GM12865 (cell line): ENCODE measurements at regions not wholly inside any gene's neighbourhood (a gene's known extent, or its start where the extent isn't known, plus 50 kb on each side); places are given as distances from the start of the nearest gene placed in this dataset.

ENCODE experiments used
- DNase-seq: peaks from one replicate; pipeline ENCODE4 v3.0.0; 2010; ENCODE audit warnings: low read depth
- H3K4me3 ChIP-seq: 2 replicates; pipeline ENCODE4 v1.5.1; 2011; ENCODE audit warnings: mild to moderate bottlenecking, low read depth, low read length, control low read depth
- TF ChIP-seq, protein P1 (sequence below): IDR thresholded peaks from 2 replicates; pipeline ENCODE4 v1.5.1; 2011; ENCODE audit warnings: low read length, control low read depth, low read depth, inconsistent platforms; ENCODE audit not compliant: insufficient read depth; ENCODE audit errors: missing control alignments

DNA sequence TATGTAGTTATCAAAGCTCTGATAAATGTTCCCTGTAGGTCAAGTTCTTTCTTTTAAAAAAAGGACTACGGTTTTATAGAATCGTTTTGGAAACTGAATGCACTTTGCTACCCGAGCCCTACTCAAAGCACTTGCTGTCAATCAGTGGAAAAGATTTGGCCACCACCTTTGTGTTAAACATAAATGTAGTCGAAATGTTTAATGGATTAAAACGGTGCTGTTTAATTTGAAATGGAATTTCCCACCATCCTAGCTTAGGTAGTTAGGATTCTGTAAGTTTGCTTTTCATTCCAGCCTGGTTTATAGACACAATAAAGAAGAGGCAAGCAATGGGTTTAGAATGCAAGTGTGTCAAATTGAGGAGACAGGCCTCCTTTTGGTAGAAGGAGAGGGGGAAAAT is 69.4 kb upstream of the MMADHC start:
- TF ChIP-seq, protein P1, sequence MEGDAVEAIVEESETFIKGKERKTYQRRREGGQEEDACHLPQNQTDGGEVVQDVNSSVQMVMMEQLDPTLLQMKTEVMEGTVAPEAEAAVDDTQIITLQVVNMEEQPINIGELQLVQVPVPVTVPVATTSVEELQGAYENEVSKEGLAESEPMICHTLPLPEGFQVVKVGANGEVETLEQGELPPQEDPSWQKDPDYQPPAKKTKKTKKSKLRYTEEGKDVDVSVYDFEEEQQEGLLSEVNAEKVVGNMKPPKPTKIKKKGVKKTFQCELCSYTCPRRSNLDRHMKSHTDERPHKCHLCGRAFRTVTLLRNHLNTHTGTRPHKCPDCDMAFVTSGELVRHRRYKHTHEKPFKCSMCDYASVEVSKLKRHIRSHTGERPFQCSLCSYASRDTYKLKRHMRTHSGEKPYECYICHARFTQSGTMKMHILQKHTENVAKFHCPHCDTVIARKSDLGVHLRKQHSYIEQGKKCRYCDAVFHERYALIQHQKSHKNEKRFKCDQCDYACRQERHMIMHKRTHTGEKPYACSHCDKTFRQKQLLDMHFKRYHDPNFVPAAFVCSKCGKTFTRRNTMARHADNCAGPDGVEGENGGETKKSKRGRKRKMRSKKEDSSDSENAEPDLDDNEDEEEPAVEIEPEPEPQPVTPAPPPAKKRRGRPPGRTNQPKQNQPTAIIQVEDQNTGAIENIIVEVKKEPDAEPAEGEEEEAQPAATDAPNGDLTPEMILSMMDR: no peak
- DNase-seq: no peak
- no peak overlapping the region for H3K4me3 ChIP-seq

DNA sequence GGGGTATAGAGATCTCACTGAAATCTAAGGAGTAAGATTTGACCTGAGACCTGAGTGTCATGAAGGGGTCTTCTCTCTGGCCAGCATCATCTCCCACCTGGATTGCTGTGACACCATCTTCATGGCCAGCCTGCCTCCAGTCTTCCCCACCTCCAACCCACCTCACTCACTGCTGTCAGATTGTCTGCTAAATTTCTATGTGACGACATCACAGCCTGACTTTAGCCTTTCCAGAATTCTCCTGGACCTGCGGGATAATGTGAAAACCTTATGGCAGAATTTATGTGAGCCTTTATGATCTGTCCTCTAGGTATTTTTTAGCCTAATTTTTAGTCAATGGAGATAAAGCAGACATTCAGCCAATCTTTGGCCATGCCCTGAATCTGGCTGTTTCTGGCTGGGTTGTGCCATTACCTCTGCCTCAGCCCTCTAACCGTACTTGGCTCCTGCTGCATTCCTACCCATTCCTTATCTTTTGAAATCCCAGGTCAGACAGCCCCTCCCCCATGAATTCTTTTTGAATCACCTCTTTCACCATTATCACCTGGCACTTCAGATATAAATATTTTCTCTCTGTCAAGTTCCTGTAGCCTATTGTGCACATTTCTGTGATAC is 66.4 kb upstream of the MMADHC start:
- TF ChIP-seq, protein P1: no peak
- DNase-seq: no peak

DNA sequence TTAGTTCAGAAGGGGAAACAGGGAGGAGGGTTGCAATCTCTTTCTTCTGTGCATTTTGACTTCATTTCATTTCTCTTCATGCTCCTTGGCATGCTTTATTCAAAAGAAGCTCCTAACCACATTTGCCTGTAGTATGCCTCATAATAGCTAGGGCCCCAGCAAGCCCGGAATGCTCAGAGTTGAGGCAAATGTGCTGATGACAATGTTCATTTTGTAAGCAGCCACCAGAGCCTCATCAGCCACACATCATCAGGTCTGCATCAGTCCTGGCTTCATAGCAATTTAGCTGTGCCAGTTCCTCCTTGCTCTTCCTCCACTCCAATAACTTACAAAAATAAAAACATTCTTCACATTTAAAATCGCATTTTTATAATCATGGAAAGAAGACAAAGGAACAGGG is 65.4 kb upstream of the MMADHC start:
- no peak for DNase-seq
- H3K4me3 ChIP-seq: no peak overlapping the region
- TF ChIP-seq, protein P1: no peak

More for the DNA sequence above, 66.4 kb upstream of the MMADHC start:
- H3K4me3 ChIP-seq: no peak overlapping the region

DNA sequence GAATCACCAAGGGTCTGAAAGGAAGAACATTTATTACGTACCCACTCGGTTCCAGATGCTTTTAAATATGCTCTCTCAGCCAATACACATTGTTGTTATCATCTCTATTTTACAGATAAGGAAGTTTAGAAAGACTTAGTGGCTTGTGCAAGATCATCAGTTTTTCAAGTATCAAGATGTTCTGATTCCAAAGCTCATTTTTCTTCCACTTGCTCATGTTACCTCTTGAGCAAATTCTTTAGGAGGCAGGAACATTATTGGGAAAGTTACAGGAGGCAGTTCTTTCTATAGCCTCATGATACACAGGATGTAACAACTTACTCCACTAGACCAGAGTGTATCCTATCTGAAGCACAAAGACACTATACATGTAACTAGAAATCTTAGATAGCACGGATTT is 65.0 kb upstream of the MMADHC start:
- H3K4me3 ChIP-seq: no peak overlapping the region
- DNase-seq: no peak
- TF ChIP-seq, protein P1: no peak

DNA sequence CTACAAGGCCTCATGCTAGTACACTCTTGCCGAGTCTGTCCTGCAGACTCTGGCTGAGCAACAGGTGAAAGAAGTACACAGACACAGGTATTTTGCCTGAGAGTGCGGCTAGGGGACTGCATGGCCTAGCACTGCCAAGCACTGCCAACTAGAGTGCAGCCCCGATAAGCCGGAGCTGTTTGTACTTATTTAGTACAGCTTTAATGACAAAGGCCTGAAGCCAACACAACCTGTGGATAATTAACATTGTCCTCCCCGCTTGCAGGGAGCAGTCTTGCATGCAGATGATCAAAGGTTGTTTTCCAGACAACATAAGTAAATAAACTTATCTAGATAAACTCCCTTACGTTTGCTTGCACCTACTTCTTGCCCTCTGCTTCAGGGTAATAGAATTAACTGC is 63.7 kb upstream of the MMADHC start:
- TF ChIP-seq, protein P1: no peak
- no peak for DNase-seq
- no peak overlapping the region for H3K4me3 ChIP-seq

DNA sequence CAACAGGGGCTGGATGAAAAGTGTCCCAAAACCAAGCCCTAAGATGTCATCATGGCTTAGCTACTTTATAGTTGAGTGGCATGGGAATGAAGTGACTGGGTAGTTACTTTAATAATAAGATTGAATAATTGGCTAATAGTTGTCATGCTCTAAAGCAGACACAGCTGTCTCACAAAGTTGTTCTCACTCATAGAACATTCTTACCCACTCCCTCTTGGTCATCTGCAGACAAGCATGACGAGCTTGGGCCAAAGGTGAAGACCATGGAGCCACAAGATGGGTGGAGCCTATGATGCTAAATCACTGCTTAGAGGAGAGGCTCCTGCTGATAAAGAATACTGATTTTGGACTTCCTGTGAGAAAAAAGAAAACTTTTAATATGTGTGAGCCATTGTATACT is 62.4 kb upstream of the MMADHC start:
- TF ChIP-seq, protein P1: no peak
- no peak overlapping the region for H3K4me3 ChIP-seq
- no peak for DNase-seq
